NCI-H510A treated with DMSO at 0.1 percent for 48 hours (cell line): ENCODE measurements at regions not wholly inside any gene's neighbourhood (a gene's known extent, or its start where the extent isn't known, plus 50 kb on each side); places are given as distances from the start of the nearest gene placed in this dataset.
"Not testable (repeated sequence)": the region's sequence is repeated elsewhere in the genome, so short reads cannot be mapped to it uniquely, and the experiment has no call there.

Experiments
- DNase-seq: peaks from one replicate; lab custom pipeline; 2025; lab: John Stamatoyannopoulos, UW

DNA sequence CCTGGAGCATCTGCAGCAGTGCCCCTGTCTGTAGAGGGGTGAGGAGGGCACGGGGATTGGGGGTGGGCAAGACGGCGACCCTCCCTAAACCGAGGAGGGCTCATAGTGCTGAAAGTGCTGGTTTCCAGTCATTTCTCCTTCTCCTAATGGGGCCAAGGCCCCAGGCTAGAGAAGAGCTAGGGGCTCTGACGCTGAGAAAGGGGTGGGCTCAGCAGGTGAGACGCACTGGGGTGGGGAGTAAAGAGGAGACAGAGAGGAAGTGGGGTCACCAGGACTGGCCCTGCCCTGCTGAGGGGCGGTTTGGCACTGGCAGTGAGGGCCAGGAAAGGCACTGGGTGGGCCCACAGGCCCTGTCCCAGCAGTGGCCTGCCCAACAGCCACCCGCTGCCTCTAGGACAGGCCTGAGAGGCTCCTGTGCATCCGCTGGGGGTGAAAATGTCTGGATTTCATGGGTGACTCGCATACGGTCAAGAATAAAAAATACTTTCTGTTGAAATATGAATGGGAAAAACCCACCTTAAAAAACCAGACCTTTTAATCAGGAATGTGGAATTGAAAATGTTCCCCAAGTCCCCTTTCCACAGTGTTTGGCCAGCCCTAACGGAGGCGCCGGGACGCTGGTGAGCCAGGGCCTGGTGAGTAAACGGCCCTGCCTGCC, 122.4 kb upstream of the SMURF2 start:
- no peak for DNase-seq

DNA sequence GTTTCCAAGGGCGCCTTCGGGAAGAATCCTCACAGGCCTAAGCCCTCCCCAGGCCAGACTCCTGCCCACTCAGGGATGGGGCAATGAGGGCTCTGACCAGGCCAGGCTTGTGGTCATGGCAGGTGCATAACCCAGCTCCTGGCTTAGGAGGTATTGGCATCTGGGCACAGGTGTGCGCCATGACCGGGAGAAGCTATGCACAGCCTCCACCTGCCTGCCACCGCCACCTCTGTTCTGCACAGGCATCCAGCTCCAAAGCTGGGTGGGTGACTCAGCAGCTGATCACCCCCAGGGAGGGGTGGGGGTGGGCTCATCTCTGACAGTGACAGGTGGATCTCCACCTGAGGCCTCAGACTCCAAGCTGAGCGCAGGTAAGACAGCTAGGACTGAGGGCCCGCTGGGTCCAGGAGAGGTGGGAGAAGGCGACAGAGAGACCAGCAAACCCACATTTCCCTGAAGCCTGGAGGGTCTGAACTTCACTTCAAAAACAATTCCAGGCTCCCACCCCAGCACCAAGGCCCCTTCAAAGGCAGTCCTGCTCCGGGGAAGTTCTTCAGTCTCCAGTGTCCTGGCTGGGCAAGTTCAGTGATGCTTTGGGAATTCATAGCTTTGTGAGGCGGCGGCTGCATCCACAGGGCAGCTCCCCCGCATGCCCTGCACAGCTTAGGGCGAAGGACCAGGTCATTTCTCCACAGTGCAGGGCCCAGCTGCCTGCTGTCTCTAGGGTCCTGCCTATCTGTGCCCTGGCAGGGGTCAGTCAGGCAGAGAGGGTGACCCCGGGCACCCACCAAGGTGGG, 121.6 kb upstream of the SMURF2 start:
- DNase-seq: no peak

DNA sequence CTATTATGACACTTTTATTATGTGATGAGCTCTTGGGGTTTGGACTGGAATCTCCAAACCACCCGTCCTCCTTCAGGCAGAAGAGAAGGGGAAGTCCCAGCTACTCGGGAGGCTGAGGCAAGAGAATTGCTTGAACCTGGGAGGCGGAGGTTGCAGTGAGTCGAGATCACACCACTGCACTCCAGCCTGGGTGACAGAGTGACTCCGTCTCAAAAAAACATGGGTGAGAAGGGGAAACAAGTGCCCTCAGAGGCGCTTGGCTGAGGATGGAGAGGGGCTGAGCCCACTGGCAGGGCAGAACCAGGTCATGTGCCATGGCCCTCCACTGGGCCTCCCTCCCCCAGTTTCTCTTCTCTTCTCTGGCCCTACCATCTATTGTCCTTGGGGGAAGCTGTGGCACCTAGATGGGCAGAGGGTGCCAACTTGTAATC, 120.9 kb upstream of the SMURF2 start:
- no peak for DNase-seq

GRCh38 chr17:64781810-64782555, 119.9 kb upstream of the SMURF2 start:
- DNase-seq: no peak

GRCh38 chr17:64781014-64781756, 119.1 kb upstream of the SMURF2 start:
- DNase-seq: no peak

GRCh38 chr17:64780096-64781013, 118.2 kb upstream of the SMURF2 start:
- DNase-seq: peak; percentile 78

GRCh38 chr17:64779376-64780095, 117.4 kb upstream of the SMURF2 start:
- DNase-seq: no peak

DNA sequence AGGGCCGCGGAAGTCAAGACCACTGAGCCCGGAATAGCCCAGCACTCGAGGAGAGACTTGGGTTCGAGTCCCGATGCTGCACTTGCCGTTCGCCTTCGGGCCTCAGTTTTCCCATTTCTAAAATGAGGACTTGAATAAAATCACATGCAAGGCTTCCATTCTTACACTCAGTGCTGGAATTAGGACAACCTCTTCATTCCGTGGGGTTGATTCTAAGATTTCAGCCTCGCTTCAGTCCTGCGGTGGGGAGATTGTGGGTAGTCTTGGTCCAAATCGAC, 116.9 kb upstream of the SMURF2 start:
- not testable (repeated sequence) for DNase-seq

DNA sequence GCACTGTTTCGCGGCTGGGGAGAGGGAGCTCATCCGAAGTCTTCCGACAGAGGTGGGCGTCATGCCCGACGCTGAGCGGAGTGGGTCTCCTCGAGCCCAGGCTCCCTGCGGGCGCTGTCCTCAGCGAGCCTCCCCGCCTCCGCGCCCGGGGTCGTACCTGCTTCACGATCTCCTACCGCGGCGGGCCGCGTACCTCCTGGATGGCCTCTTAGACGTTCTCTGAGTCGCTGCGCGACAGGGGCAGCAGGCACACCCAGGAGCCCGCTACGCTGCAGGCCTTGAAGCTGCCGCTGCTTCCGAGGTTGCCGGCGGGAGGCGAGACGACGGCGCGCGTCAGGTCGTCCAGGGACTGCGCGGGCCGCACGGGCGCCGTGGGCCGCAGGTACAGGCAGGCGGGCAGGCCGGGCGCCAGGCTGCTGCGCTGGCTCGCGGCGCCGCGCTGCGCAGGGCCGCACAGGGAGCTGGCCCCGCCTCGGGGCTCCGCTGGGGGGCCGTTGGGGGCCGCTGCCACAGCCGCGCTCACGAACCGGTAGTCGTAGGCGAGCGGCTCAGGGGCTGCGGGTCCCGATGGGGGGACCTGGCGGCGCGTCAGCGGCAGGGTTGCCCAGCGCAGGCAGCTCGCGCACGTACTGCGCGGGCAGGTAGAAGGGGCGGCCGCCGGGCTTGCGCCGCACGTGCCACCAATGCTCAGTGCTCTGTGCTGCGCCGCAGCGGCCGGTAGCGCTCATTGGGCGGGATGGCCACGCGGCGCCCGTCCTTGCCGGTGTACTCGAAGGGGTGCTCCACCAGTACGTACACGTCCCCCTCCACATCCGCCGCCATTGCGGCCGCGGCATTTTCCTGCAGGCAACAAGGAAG, 116.4 kb upstream of the SMURF2 start:
- DNase-seq: no peak

DNA sequence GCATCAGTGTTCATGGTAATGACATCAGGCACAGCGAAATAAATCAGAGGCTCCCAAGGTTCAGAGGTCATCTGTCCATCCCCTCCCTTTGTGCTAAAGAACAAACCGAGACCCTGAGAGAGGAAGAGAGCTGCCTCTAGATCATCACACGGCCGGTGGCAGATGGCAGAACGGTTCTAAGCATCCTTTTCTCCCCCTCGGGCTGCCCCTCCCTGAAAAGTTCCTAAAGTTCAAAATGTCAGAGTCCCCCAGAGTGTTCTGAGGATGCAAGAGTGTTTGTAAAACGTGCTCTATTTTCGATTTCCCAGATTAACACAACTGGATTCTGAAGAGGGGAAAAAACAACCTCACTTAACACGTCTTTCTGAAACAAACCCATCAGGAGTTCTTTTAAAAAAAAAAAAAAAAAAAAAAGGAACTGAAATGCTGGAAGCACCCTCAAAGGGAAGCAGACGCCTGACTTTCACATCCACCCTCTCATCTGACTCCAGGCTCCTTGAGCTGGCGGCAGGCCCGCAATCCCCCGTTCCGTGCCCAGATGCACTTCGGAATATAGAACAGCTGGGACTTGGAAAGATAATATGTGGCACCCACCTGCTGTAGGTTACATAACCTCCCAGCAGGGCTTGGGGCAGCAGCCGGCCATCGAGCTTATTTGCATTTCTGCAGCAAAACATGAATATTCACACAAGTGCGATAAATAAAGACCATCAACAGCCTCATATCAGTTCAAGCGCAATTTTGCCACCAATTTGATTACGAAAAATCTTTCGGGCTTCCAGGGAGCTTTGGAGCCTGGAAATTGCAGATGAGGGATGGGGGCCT, 115.5 kb upstream of the SMURF2 start:
- DNase-seq: no peak

DNA sequence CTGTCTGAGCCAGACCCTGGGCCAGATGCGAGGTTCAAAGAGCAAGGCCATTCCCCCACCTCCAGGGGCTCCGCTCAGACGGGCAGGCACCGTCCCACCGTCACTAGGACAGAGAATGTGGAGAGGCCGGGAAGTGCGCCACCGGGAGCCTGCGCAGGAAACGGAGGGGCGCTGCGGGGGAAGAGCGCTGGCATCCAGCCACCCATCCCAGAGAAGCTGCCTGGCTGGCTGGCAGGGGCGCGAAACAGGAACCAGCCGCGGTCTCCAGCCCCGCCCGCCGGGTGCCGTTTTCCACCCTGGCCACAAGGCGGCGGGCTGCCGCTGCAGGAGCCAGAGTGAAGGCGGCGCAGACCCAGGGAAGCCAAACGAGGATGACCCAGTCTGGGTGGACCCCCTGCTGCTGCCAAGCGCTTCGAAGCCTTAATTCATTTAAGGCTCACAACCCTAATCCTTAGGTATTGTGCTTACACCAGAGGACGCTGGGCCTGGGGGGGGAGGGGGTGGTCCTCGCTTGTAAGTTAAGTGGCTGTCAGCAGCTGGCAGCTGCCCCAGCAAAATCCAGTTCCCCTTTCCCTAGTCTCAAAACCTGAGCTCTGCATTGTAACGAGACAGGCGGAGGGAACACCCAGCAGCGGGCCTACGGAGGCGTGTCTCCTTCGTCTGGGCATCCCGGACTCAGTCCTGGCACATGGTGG, 114.8 kb upstream of the SMURF2 start:
- DNase-seq: peak; percentile 90

DNA sequence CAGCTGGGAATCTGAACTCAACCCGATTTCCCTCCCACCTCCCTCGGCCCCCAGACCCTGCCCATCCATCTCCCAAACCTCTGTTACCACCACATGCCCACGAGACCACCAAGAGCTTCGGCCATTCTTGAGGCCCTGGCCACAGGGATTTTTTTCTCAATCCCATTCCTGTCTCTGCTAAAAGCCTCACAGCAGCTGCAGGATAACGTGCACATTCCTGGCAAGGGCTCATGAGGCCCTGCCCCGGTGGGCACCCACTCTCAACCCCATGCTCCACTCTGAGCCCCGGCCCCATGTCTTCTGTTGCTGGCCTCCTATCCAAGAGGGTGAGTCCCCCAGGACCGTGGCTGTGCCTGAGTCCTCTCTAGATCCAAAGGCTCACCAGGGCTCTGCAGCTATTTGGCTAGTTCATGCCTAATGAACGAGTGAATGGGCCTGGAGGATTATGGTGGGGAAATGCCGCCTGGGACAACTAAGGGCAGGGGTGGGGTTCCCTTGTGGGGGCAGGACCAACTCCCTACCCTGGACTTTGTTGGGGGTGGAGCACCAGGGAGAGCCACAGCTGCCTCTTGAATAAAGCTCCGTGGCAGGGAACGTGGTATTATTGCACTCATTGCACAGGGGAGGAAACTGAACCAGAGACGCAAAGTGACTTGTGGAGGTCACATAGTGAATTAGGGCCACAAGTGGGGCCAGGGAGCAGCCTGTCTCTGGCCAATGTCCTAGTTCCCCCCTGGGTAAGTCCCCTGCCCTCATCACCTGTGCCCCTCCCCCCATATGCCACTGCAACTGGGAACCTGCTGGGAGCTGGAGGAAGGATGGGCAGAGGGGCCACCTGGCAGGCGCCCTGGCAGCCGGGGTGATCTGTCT, 113.8 kb upstream of the SMURF2 start:
- no peak for DNase-seq

DNA sequence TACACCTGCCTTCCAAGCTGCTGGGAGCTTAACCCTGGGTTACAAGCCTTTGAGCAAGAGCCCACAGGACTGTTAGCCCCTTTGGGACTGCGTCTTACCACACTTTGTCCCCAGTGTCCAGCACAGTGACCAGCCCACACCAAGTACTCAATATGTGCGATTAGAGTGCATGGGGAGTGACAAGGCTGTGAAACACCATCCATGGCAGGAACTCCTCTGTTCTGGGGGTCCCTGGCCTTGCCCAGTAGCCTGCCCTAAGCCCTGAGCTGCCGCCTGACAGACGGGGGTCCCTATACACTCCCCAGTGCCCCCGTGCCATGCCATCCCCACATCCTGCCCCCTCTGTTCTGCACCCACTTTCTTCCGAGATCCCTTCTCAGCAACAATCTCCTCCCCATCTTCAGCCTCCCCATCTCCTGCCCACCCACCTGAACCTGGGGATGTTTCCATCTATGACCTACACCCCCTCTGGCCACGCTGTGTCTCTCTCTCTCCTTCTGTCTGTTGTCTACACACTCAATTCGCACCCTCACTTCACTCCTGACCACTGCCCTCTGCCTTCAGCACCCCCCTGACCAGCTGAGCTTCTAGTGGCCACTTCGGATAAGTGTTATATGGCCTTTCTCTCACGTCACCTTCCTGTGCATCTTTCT, 112.9 kb upstream of the SMURF2 start:
- DNase-seq: no peak

DNA sequence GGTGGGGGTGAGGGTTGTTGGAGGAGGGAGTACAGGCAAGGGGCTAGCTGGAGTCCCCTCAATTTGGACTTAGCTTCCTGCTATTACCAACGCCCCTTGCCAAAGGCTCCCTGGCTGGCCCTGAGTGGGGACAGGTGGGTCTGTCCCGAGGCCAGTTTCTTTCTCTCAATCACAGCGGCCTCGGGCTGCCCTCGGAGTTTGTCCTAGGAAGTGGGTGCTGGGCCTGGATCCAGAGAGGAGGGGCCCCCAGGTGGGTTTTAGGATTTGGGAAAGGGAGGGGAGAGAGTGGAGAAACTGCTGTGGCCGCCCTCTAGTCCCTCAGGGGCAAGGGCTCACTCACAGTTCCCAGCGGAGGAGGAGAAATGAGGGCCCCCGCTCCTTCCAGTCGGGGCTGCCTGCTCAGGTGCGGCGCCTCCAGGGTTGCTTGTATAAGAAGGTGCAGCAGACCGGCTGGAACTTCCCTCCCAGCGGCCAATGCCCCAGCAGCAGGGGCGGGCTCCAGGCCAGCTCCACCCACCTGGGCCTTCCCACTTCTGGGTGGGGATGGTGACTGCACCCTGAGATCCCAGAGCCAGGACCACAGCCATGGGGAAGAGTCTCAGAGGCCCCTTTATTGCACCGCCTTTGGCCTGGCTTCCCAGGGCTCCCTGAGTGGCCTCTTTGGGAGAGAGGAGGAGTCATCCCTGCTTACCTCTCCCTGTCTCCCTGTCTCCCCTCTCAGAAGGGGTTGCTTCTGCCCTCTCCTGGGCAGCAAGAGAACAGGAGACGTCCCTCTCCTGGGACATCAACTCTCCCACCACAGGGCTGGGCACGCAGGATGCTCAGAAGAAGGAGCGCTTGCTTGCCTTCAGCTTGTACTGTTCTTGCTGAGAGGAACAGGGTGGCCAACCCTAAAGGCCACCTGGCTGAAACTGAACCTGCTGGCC, 112.0 kb upstream of the SMURF2 start:
- peak; percentile 93 for DNase-seq

DNA sequence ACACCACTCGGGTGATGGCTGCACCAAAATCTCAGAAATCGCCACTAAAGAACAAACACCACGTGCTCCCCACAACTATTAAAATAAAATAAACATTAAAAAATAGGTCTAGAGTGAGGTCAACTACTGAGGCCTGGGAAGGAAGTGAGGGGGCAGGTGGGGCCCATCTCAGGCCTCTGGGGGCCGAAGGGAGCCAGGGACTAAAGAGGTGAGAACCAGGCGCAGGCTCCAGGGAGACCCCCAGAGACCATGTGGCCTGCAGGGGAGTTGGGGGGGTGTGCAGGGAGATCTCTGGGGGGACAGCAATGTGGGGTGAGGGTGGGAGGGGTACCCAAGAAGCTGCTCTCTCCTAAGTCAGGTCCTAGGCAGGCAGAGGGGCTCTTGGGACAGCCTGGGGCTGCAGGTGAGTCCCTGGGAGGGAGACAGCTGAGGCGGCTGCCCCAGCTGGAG, 111.3 kb upstream of the SMURF2 start:
- DNase-seq: no peak
